GM12874 (cell line): ENCODE measurements at regions not wholly inside any gene's neighbourhood (a gene's known extent, or its start where the extent isn't known, plus 50 kb on each side); places are given as distances from the start of the nearest gene placed in this dataset.

Experiments used
- TF ChIP-seq, protein P1 (sequence below): IDR thresholded peaks from 2 replicates; pipeline ENCODE4 v1.5.1; 2011; ENCODE audit warnings: low read depth, mild to moderate bottlenecking, control low read depth, low read length, moderate library complexity; ENCODE audit not compliant: insufficient read depth

DNA sequence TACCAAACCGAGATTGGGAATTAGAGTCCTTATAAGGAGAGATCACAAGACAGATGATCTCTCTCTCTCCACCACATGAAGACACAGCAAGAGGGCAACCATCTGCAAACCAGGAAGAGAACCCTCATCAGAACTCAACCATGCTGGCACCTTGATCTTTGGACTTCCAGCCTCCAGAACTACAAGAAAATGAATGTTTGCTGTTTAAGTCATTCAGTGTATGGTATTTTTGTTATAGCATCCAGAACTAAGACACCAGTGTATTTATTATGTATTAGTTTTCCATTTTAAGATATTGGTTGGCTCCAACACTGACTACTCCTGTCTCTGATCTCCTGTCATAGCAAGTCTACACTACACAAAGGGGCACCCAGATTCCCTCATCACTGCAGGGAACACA, 86.9 kb downstream of the CCDC34 start:
- TF ChIP-seq, protein P1, sequence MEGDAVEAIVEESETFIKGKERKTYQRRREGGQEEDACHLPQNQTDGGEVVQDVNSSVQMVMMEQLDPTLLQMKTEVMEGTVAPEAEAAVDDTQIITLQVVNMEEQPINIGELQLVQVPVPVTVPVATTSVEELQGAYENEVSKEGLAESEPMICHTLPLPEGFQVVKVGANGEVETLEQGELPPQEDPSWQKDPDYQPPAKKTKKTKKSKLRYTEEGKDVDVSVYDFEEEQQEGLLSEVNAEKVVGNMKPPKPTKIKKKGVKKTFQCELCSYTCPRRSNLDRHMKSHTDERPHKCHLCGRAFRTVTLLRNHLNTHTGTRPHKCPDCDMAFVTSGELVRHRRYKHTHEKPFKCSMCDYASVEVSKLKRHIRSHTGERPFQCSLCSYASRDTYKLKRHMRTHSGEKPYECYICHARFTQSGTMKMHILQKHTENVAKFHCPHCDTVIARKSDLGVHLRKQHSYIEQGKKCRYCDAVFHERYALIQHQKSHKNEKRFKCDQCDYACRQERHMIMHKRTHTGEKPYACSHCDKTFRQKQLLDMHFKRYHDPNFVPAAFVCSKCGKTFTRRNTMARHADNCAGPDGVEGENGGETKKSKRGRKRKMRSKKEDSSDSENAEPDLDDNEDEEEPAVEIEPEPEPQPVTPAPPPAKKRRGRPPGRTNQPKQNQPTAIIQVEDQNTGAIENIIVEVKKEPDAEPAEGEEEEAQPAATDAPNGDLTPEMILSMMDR = no peak

DNA sequence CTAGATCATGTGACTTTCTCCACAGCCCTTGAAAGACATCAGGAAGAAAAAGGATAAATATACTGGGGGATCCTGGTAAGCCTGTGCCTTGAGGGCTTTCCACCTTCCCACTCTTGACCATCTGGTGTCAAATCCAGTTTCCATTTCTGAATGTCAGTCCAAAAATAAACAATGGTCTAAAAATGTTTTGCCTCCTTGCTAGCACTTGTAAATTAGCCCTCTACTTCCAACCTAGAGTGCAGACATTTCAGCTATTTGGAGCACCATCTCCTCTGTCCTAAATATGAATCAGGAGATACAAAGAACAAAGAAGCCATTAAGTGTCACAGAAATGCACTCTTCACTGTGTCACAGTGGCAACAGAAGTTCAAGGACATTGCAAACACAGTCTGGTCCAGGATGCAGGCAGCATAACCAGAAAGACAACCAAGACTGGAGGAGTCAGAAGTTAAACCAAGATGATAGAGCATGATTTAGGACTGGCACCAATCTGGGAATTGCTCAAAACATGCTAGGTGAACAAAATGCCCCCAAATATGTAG, 88.1 kb downstream of the CCDC34 start:
- TF ChIP-seq, protein P1 = no peak

DNA sequence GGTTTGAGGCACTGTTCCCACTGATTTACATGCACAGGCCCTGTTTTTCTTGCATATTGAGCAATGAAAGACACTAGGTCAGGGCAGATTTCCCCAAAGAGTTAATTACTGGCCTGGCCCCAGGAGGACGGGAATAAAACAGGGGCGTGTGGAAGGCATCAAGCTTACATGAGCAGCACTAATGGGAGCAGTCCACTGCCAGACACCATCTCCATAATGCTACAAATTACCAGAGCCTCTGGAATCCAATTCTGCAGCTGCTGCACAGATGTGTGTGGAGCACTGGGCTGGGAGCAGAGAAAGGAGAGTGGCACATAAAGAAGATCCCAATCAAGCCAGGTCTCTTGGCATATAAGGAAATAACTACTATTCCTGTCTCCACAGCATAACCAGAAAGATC, 96.9 kb downstream of the CCDC34 start:
- TF ChIP-seq, protein P1 = no peak

DNA sequence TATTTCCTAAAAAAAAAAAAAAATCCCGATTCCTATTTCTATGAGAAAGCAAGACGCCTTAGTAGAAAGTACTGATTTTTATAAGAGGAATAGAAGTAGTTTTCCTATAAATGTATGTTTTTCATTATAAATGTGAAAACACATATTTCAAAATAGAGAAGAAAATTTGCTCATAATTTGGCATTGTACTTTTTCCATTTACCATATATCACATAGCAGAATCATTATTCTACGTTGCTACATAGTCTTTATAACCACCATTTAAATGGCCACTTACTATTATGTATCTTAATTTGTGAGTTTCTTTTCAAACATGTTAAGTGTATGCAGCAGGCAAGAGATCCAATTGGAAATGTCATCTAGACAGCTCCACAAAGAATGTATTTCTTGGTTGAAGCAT, 99.0 kb downstream of the CCDC34 start:
- TF ChIP-seq, protein P1 = no peak

DNA sequence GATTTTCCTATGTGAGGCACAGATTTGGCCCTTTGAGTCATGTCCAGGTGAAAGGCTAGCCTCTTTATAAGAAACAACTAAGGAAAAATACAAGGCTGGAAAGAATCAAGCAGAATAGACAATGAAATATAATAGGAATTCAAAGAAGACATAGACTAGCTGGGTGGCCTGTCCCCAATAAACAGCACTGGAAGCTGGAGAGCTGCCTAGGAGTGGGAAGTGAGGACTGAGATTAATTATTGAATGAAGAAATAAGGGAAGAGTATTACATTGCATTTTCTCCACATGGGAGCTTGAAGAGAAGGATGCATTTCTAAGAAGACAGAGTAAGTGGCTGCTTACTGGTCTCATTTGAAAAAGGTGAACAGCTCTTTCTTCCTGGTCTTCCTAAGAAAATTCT, 100.0 kb downstream of the CCDC34 start:
- TF ChIP-seq, protein P1 = no peak

DNA sequence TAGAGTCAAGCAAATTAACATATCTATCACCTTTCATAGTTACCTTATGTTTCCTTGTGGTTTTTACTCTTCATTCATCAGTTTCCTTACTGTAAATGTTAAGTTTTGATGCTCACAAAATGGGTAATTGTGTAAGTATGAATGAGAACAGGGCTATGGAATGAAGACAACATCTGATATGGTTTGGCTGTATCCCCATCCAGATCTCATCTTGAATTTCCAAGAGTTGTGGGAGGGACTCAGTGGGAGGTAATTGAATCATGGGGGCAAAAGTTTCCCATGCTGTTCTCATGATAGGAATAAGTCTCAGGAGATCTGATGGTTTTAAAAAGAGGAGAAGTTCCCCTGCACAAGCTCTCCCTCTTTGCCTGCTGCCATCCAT, 107.6 kb downstream of the CCDC34 start:
- TF ChIP-seq, protein P1 = no peak

DNA sequence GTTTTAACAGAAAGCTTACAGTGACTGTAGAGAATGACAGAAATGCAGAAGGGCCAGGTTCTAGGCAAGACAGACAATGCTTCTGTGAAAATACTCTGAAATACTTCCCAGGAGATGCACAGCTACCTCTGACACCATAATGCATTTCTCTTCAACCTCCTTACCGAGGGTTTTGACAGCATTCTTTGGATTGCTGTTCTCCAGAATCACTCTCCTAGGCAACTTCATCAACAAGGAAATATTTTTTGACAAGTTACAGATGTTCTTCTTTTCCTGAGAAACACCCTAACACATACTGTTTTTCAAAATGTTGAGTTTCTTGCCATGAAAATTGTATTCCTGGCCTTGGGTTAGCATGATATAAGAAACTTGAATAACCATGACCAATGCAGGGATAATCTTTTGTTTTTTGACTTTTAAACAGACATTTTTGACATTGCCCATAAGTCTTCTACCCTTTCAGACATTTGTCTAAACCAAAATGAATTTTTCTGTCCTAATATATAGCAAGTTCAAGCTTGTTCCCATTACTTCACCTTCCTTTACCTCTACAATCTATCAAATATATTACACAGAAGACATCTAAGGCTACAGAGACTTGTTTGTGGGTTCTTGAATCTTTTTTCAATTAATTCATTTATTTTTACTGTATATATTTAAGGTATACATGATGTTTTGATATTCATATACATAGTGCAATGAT, 108.1 kb downstream of the CCDC34 start:
- TF ChIP-seq, protein P1 = no peak
